Sigmoid colon (tissue), 6 donors: ENCODE measurements at regions not wholly inside any gene's neighbourhood (a gene's known extent, or its start where the extent isn't known, plus 50 kb on each side); places are given as distances from the start of the nearest gene placed in this dataset.

Experiments
- DNase-seq: peaks from one replicate; pipeline ENCODE4 v3.0.0-alpha.2; 2019
- H3K27ac ChIP-seq, 4 donors: fragments of 200-600 bp; sonication (generic); one replicate each; pipeline ENCODE4 v1.5.1; 2016 to 2019; ENCODE audit warnings: mild to moderate bottlenecking in 1 of 4
- H3K27me3 ChIP-seq, 3 donors: fragments of 200-600 bp; sonication (generic); one replicate each; pipeline ENCODE4 v1.5.1; 2019; ENCODE audit warnings: mild to moderate bottlenecking in 1 of 3
- H3K36me3 ChIP-seq, 4 donors: fragments of 200-600 bp; sonication (generic); one replicate each; pipeline ENCODE4 v1.5.1; 2016 to 2019
- H3K4me1 ChIP-seq, 4 donors: fragments of 200-600 bp; sonication (generic); one replicate each; pipeline ENCODE4 v1.5.1; 2017 to 2019
- H3K4me3 ChIP-seq, 4 donors: fragments of 200-600 bp; sonication (generic); one replicate each; pipeline ENCODE4 v1.5.1; 2017 to 2019; ENCODE audit warnings: mild to moderate bottlenecking in 2 of 4, moderate library complexity in 1 of 4
- H3K9me3 ChIP-seq, 4 donors: fragments of 200-600 bp in 3 of 4; sonication (generic) in 3 of 4; one replicate each; pipeline versions ENCODE4 v1.5.1 to v1.6.1; 2013 to 2019
- EP300 ChIP-seq, 4 donors: sonication (generic); formaldehyde crosslinking; IDR thresholded peaks; one replicate each; pipeline ENCODE4 v1.6.1; 2017; ENCODE audit warnings: antibody characterized with exemption in 4 of 4
- POLR2A ChIP-seq, 2 donors: fragments of 450-650 bp; IDR thresholded peaks; one replicate each; pipeline ENCODE4 v1.6.1; 2016; ENCODE audit warnings: antibody characterized with exemption in 2 of 2, mild to moderate bottlenecking in 2 of 2, moderate library complexity in 2 of 2
- POLR2AphosphoS5 ChIP-seq, 4 donors: sonication (generic); formaldehyde crosslinking; IDR thresholded peaks; one replicate each; pipeline ENCODE4 v1.6.1; 2017; ENCODE audit warnings: antibody characterized with exemption in 4 of 4
- WGBS, 2 donors: extraction: QIAGEN DNeasy Blood & Tissue Kit; methylation state at CpG; one replicate each; pipeline ENCODE4 v1.1.7; 2013; 5-methylcytosine and 5-hydroxymethylcytosine counted together
- intact Hi-C: fragments of 100-400 bp; cut with DNase I; formaldehyde crosslinking; loops from one replicate; pipeline ENCODE4 v1.15.1; 2023
- TF ChIP-seq, protein P1 (sequence below), 4 experiments: fragments of 450-650 bp in 3 of 4; fragments of 200-600 bp in 1 of 4; IDR thresholded peaks; one replicate each; pipeline ENCODE4 v1.5.1; 2016 to 2019; ENCODE audit warnings: antibody characterized with exemption in 4 of 4, mild to moderate bottlenecking in 3 of 4, moderate library complexity in 2 of 4
- donor health status: healthy with polysubstance abuse.
- donor health status: healthy.

GRCh38 chrY:21073641-21074260 lies 317.8 kb downstream of the RPS4Y2 start:
- TF ChIP-seq EP300 (IDR thresholded peaks at IDR 0.05) (no peak), POLR2AphosphoS5 (IDR thresholded peaks at IDR 0.05) (no peak), POLR2A (IDR thresholded peaks at IDR 0.05) (no peak)
- TF ChIP-seq, protein P1, sequence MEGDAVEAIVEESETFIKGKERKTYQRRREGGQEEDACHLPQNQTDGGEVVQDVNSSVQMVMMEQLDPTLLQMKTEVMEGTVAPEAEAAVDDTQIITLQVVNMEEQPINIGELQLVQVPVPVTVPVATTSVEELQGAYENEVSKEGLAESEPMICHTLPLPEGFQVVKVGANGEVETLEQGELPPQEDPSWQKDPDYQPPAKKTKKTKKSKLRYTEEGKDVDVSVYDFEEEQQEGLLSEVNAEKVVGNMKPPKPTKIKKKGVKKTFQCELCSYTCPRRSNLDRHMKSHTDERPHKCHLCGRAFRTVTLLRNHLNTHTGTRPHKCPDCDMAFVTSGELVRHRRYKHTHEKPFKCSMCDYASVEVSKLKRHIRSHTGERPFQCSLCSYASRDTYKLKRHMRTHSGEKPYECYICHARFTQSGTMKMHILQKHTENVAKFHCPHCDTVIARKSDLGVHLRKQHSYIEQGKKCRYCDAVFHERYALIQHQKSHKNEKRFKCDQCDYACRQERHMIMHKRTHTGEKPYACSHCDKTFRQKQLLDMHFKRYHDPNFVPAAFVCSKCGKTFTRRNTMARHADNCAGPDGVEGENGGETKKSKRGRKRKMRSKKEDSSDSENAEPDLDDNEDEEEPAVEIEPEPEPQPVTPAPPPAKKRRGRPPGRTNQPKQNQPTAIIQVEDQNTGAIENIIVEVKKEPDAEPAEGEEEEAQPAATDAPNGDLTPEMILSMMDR (IDR thresholded peaks at IDR 0.05): no peak
- H3K9me3 ChIP-seq: no peaks in the 10 kb centered on the region
- WGBS, 2 donors: 78% methylated on average over 3 of the region's 3 CpGs
- intact Hi-C loops: no loop called here
- no peak overlapping the region for H3K27ac ChIP-seq
- no peak overlapping the region for H3K4me3 ChIP-seq
- no peaks in the 10 kb centered on the region for H3K36me3 ChIP-seq
- DNase-seq: no peak
- no peaks in the 10 kb centered on the region for H3K4me1 ChIP-seq
- no peaks in the 10 kb centered on the region for H3K27me3 ChIP-seq

- Histone ChIP-seq H3K27me3 (no peaks in the 10 kb centered on the region), H3K36me3 (no peaks in the 10 kb centered on the region), H3K4me3 (no peak overlapping the region), H3K27ac (no peak overlapping the region), H3K4me1 (no peaks in the 10 kb centered on the region), H3K9me3 (no peaks in the 10 kb centered on the region)
- intact Hi-C loops: no loop called here
- DNase-seq: no peak
- WGBS, 2 donors: 83 to 84% methylated on average over 3 of the region's 3 CpGs
- TF ChIP-seq POLR2AphosphoS5 (IDR thresholded peaks at IDR 0.05): no peak
- TF ChIP-seq, protein P1 (IDR thresholded peaks at IDR 0.05): no peak
- no peak for TF ChIP-seq POLR2A (IDR thresholded peaks at IDR 0.05)
- no peak for TF ChIP-seq EP300 (IDR thresholded peaks at IDR 0.05)
Observed at GRCh38 chrY:21075658-21076057, 319.8 kb downstream of the RPS4Y2 start.

GRCh38 chrY:21079670-21080069 lies 323.8 kb downstream of the RPS4Y2 start:
- Histone ChIP-seq H3K4me1 (no peaks in the 10 kb centered on the region), H3K4me3 (no peak overlapping the region), H3K27me3 (no peaks in the 10 kb centered on the region), H3K9me3 (no peaks in the 10 kb centered on the region), H3K27ac (no peak overlapping the region), H3K36me3 (no peaks in the 10 kb centered on the region)
- 46 to 100% methylated on average over 2 of the region's 2 CpGs for WGBS, 2 donors
- intact Hi-C loops: no loop called here
- DNase-seq: no peak
- TF ChIP-seq POLR2A (IDR thresholded peaks at IDR 0.05): no peak
- TF ChIP-seq POLR2AphosphoS5 (IDR thresholded peaks at IDR 0.05): no peak
- TF ChIP-seq, protein P1 (IDR thresholded peaks at IDR 0.05): no peak
- TF ChIP-seq EP300 (IDR thresholded peaks at IDR 0.05): no peak

DNA sequence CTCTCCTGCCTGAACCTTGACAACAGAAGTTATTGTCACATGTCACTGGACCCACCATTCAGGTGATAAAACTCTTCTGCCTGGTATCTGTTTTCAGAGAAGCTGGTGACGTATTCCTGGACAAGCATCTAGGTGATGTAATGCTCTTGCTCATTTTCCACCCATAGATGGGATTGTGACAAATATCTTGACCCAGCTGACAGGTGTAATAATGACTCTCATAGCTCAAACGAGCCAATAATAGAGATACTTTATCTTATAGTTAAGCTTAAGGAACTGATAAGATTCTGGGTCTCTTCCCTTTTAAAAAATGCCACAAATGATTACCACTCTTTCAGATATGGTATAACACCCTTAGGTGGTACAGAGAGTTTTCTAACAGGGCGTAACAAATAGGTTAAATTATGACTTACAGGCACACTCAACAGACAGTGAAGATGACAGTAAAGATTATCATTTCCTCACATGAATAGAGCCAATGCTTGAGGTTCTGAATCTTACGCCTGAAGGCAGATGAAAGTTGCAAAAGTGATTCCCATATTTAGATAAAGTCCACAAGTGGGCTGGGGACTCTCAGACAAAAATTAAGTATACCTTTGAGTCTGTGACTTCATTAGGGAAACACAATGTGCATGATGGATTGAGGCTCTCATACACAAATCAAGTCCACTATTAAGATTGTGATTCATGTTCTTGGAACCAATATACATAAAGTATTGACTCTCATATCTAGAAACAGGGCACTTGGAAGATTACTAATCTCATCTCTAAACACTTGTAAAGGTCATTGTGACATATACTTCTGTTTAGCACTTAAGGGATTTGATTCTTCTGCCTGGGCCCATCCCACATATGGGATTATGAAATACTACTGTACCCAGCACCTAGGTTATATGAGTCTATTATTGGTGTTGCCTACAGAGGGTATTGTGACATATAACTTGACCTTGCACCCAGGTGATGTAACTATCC lies 326.0 kb downstream of the RPS4Y2 start:
- DNase-seq: no peak
- intact Hi-C loops: no loop called here
- TF ChIP-seq POLR2A (IDR thresholded peaks at IDR 0.05) (no peak), EP300 (IDR thresholded peaks at IDR 0.05) (no peak)
- Histone ChIP-seq H3K4me3 (no peak overlapping the region), H3K9me3 (no peaks in the 10 kb centered on the region), H3K4me1 (no peaks in the 10 kb centered on the region), H3K27me3 (no peaks in the 10 kb centered on the region), H3K36me3 (no peaks in the 10 kb centered on the region), H3K27ac (no peak overlapping the region)
- 70 to 84% methylated on average over 4 of the region's 4 CpGs for WGBS, 2 donors

- H3K27ac ChIP-seq: no peak overlapping the region
- no peaks in the 10 kb centered on the region for H3K36me3 ChIP-seq
- no peak overlapping the region for H3K4me3 ChIP-seq
- H3K4me1 ChIP-seq: no peaks in the 10 kb centered on the region
- TF ChIP-seq, protein P1 (IDR thresholded peaks at IDR 0.05): no peak
- no peak for TF ChIP-seq EP300 (IDR thresholded peaks at IDR 0.05)
- no peak for TF ChIP-seq POLR2AphosphoS5 (IDR thresholded peaks at IDR 0.05)
- TF ChIP-seq POLR2A (IDR thresholded peaks at IDR 0.05): no peak
- no peak for DNase-seq
- no peaks in the 10 kb centered on the region for H3K27me3 ChIP-seq
- H3K9me3 ChIP-seq: no peaks in the 10 kb centered on the region
- intact Hi-C loops: no loop called here
Observed at GRCh38 chrY:21082639-21083038, 326.7 kb downstream of the RPS4Y2 start.
